IMR-90 (cell line): ENCODE measurements at regions not wholly inside any gene's neighbourhood (a gene's known extent, or its start where the extent isn't known, plus 50 kb on each side); places are given as distances from the start of the nearest gene placed in this dataset.

Experiments
- ATAC-seq: fragments of 200-7000 bp; cut with Tn5 transposase; 2 replicates; pipeline ENCODE4 v1.9.1; 2020; ENCODE audit warnings: low read depth, mild to moderate bottlenecking, moderate library complexity
- BruUV-seq: library from RNA; stranded (reverse); fragments of 400-500 nt; replicated peaks from 2 replicates; lab custom pipeline; 2021; lab: Mats Ljungman, UMichigan
- CTCF ChIA-PET: fragments of 300-600 bp; formaldehyde crosslinking; extraction: SDS; loops from one replicate; lab custom pipeline; 2021; ENCODE audit warnings: antibody characterized with exemption; lab: Yijun Ruan, JAX
- POLR2A ChIA-PET: fragments of 300-600 bp; sonication (Branson Sonifier 250); formaldehyde crosslinking; loops from one replicate; lab custom pipeline; 2022; ENCODE audit warnings: antibody characterized with exemption; ENCODE audit not compliant: unreplicated experiment; lab: Charles Lee
- DNase-seq: peaks from one replicate; pipeline ENCODE4 v3.0.0; 2013
- H2AFZ ChIP-seq: replicated peaks from 2 replicates; pipeline ENCODE3; 2013; ENCODE audit warnings: low read length, mild to moderate bottlenecking; ENCODE audit not compliant: poor library complexity
- H2AK5ac ChIP-seq: 2 replicates; pipeline ENCODE4 v1.6.1; 2013; ENCODE audit warnings: low read depth, low read length, inconsistent platforms
- H2AK9ac ChIP-seq: replicated peaks from 2 replicates; pipeline ENCODE3; 2013; ENCODE audit warnings: mild to moderate bottlenecking, low read depth, low read length, moderate library complexity; ENCODE audit not compliant: poor library complexity
- H2BK120ac ChIP-seq: 2 replicates; pipeline ENCODE4 v1.6.1; 2013; ENCODE audit warnings: low read depth, low read length, inconsistent platforms
- H2BK15ac ChIP-seq: 3 replicates; pipeline ENCODE4 v1.6.1; 2013; ENCODE audit warnings: low read depth, low read length, inconsistent platforms
- H2BK20ac ChIP-seq: 2 replicates; pipeline ENCODE4 v1.6.1; 2013; ENCODE audit warnings: low read depth, mild to moderate bottlenecking, inconsistent platforms, low read length, moderate library complexity
- H2BK5ac ChIP-seq: 2 replicates; pipeline ENCODE4 v1.6.1; 2013; ENCODE audit warnings: mild to moderate bottlenecking, low read depth, low read length, inconsistent platforms; ENCODE audit not compliant: poor library complexity, severe bottlenecking
- H3K14ac ChIP-seq: replicated peaks from 2 replicates; pipeline ENCODE4 v1.6.1; 2013; ENCODE audit warnings: low read depth, low read length, inconsistent platforms
- H3K18ac ChIP-seq: 2 replicates; pipeline ENCODE4 v1.6.1; 2013; ENCODE audit warnings: low read depth, low read length, control low read depth
- H3K23ac ChIP-seq: 2 replicates; pipeline ENCODE4 v1.6.1; 2013; ENCODE audit warnings: low read depth, low read length, inconsistent platforms
- H3K27ac ChIP-seq: 2 replicates; pipeline ENCODE4 v1.5.1; 2013; ENCODE audit warnings: mild to moderate bottlenecking, control low read depth, low read length; ENCODE audit not compliant: insufficient read depth
- H3K27me3 ChIP-seq: 2 replicates; pipeline ENCODE4 v1.6.1; 2013; ENCODE audit warnings: low read length; ENCODE audit not compliant: control insufficient read depth, insufficient read depth
- H3K36me3 ChIP-seq: 2 replicates; pipeline ENCODE4 v1.6.1; 2013; ENCODE audit warnings: low read length, mixed read lengths; ENCODE audit not compliant: control insufficient read depth, insufficient read depth
- H3K4ac ChIP-seq: 2 replicates; pipeline ENCODE4 v1.6.1; 2013; ENCODE audit warnings: low read depth, low read length, inconsistent platforms
- H3K4me1 ChIP-seq: 2 replicates; pipeline ENCODE4 v1.6.1; 2013; ENCODE audit warnings: low read length, mixed read lengths; ENCODE audit not compliant: control insufficient read depth, insufficient read depth
- H3K4me2 ChIP-seq: 2 replicates; pipeline ENCODE4 v1.6.1; 2013; ENCODE audit warnings: low read depth, mild to moderate bottlenecking, control low read depth, low read length, moderate library complexity
- H3K4me3 ChIP-seq: 2 replicates; pipeline ENCODE4 v1.5.1; 2013; ENCODE audit warnings: low read depth, mild to moderate bottlenecking, control low read depth, low read length, moderate library complexity; ENCODE audit not compliant: insufficient read depth
- H3K56ac ChIP-seq: 2 replicates; pipeline ENCODE4 v1.6.1; 2013; ENCODE audit warnings: low read length, inconsistent platforms; ENCODE audit not compliant: insufficient read depth; ENCODE audit errors: extremely low read depth
- H3K79me1 ChIP-seq, 2 experiments: 2 replicates each; pipeline ENCODE4 v1.6.1; 2013; ENCODE audit warnings: low read length in 2 of 2, inconsistent platforms in 1 of 2, low read depth in 1 of 2
- H3K9ac ChIP-seq: 2 replicates; pipeline ENCODE4 v1.6.1; 2013; ENCODE audit warnings: low read depth, low read length, control low read depth
- H3K9me1 ChIP-seq: 2 replicates; pipeline ENCODE4 v1.6.1; 2013; ENCODE audit warnings: low read length, inconsistent platforms; ENCODE audit not compliant: insufficient read depth
- H3K9me3 ChIP-seq: 2 replicates; pipeline ENCODE4 v1.6.1; 2013; ENCODE audit warnings: low read length; ENCODE audit not compliant: control insufficient read depth, insufficient read depth
- H4K20me1 ChIP-seq: 2 replicates; pipeline ENCODE4 v1.6.1; 2013; ENCODE audit warnings: low read length, inconsistent platforms; ENCODE audit not compliant: insufficient read depth
- H4K5ac ChIP-seq: 2 replicates; pipeline ENCODE4 v1.6.1; 2013; ENCODE audit warnings: mild to moderate bottlenecking, low read depth, low read length, control low read depth
- H4K8ac ChIP-seq, 2 experiments: 2 replicates each; pipeline ENCODE4 v1.6.1; 2013; ENCODE audit warnings: low read depth in 2 of 2, low read length in 2 of 2, control low read depth in 1 of 2, inconsistent platforms in 1 of 2
- H4K91ac ChIP-seq: 2 replicates; pipeline ENCODE4 v1.6.1; 2013; ENCODE audit warnings: low read depth, low read length, inconsistent platforms; ENCODE audit not compliant: insufficient read depth
- BHLHE40 ChIP-seq: fragments of 150-350 bp; IDR thresholded peaks from 2 replicates; pipeline ENCODE4 v1.6.1; 2016; ENCODE audit warnings: mild to moderate bottlenecking, low read depth, low read length
- CEBPB ChIP-seq: IDR thresholded peaks from 2 replicates; pipeline ENCODE4 v1.6.1; 2012; ENCODE audit warnings: low read depth, low read length, improper control_type of control experiment
- CHD1 ChIP-seq: IDR thresholded peaks from 2 replicates; pipeline ENCODE4 v1.6.1; 2012; ENCODE audit warnings: low read depth, low read length, improper control_type of control experiment
- CTCF ChIP-seq: conservative IDR thresholded peaks from 2 replicates; pipeline ENCODE4 v1.5.1; 2012; ENCODE audit warnings: mild to moderate bottlenecking, low read depth, low read length, improper control_type of control experiment
- ELK1 ChIP-seq: fragments of 150-350 bp; IDR thresholded peaks from 2 replicates; pipeline ENCODE4 v1.6.1; 2016; ENCODE audit warnings: low read depth, mild to moderate bottlenecking, low read length, moderate library complexity, borderline replicate concordance
- FOS ChIP-seq: fragments of 150-350 bp; IDR thresholded peaks from 2 replicates; pipeline ENCODE4 v1.6.1; 2016; ENCODE audit warnings: low read depth, low read length
- MAFK ChIP-seq: IDR thresholded peaks from 2 replicates; pipeline ENCODE4 v1.6.1; 2012; ENCODE audit warnings: low read depth, low read length, improper control_type of control experiment
- MAZ ChIP-seq: IDR thresholded peaks from 2 replicates; pipeline ENCODE4 v1.6.1; 2012; ENCODE audit warnings: low read depth, mild to moderate bottlenecking, low read length, improper control_type of control experiment, moderate library complexity, borderline replicate concordance
- MXI1 ChIP-seq: IDR thresholded peaks from 2 replicates; pipeline ENCODE4 v1.6.1; 2012; ENCODE audit warnings: low read depth, mild to moderate bottlenecking, low read length, moderate library complexity, borderline replicate concordance
- NFE2L2 ChIP-seq: fragments of 150-350 bp; IDR thresholded peaks from 2 replicates; pipeline ENCODE4 v1.6.1; 2016; ENCODE audit warnings: low read depth, mild to moderate bottlenecking, low read length
- POLR2A ChIP-seq: IDR thresholded peaks from 2 replicates; pipeline ENCODE4 v1.6.1; 2012; ENCODE audit warnings: mild to moderate bottlenecking, low read depth, low read length
- RAD21 ChIP-seq: IDR thresholded peaks from 2 replicates; pipeline ENCODE4 v1.6.1; 2012; ENCODE audit warnings: low read length, improper control_type of control experiment
- RCOR1 ChIP-seq: IDR thresholded peaks from 2 replicates; pipeline ENCODE4 v1.6.1; 2012; ENCODE audit warnings: mild to moderate bottlenecking, low read length, improper control_type of control experiment; ENCODE audit not compliant: insufficient replicate concordance
- RFX5 ChIP-seq: IDR thresholded peaks from 2 replicates; pipeline ENCODE4 v1.8.0; 2012; ENCODE audit warnings: low read depth, mild to moderate bottlenecking, low read length, moderate library complexity
- SMC3 ChIP-seq: fragments of 150-350 bp; IDR thresholded peaks from 2 replicates; pipeline ENCODE4 v1.6.1; 2016; ENCODE audit warnings: low read depth, mild to moderate bottlenecking, antibody characterized with exemption, low read length, moderate library complexity
- USF2 ChIP-seq: fragments of 150-350 bp; IDR thresholded peaks from 2 replicates; pipeline ENCODE4 v1.6.1; 2017; ENCODE audit warnings: mild to moderate bottlenecking, antibody characterized with exemption, low read length, low read depth
- WGBS, 2 experiments: methylation state at CpG; one replicate each; pipeline versions ENCODE4 v1.1.5 to v1.1.7; 2013; ENCODE audit warnings: missing lambda C conversion rate in 2 of 2; ENCODE audit not compliant: insufficient read length in 1 of 2; ENCODE audit errors: extremely low coverage in 2 of 2; 5-methylcytosine and 5-hydroxymethylcytosine counted together
- dilution Hi-C: fragments of 300-500 bp; cut with HindIII; formaldehyde crosslinking; loops from one replicate; pipeline ENCODE4 v1.14.3; 2018; ENCODE audit warnings: low sequenced_read_pairs; ENCODE audit not compliant: unreplicated experiment
- in situ Hi-C: fragments of 300-500 bp; cut with MboI; formaldehyde crosslinking; loops from 3 replicates; pipeline ENCODE4 v1.14.3; 2019; ENCODE audit warnings: low sequenced_read_pairs, inconsistent platforms, mixed read lengths
- intact Hi-C: fragments of 100-400 bp; cut with micrococcal nuclease; formaldehyde crosslinking; loops from 2 replicates; pipeline ENCODE4 v1.10.0; 2022

- H3K9me3 ChIP-seq = no peaks in the 10 kb centered on the region
- no peak overlapping the region for H2AK5ac ChIP-seq
- POLR2A ChIA-PET = no interaction called here
- no CpG with 5 or more reads among the region's 2 CpGs for WGBS, 2 experiments
- H3K27ac ChIP-seq = no peak overlapping the region
- H2AFZ ChIP-seq = no peak overlapping the region
- H3K27me3 ChIP-seq = no peaks in the 10 kb centered on the region
- no peak for TF ChIP-seq BHLHE40
- TF ChIP-seq CTCF = no peak
- TF ChIP-seq MAFK = no peak
- no peak for TF ChIP-seq ELK1
- TF ChIP-seq RAD21 = no peak
- no peak for TF ChIP-seq RFX5
- no peak for TF ChIP-seq CHD1
- TF ChIP-seq RCOR1 = no peak
- TF ChIP-seq NFE2L2 = no peak
- TF ChIP-seq CEBPB = no peak
- TF ChIP-seq FOS = no peak
- TF ChIP-seq MAZ = no peak
- no peak for TF ChIP-seq MXI1
- TF ChIP-seq SMC3 = no peak
- no peak for TF ChIP-seq POLR2A
- no peak for TF ChIP-seq USF2
- no peaks in the 10 kb centered on the region for H4K20me1 ChIP-seq
- no peak overlapping the region for H3K56ac ChIP-seq
- H3K4me3 ChIP-seq = no peak overlapping the region
- no peak overlapping the region for H3K14ac ChIP-seq
- no peaks in the 10 kb centered on the region for H3K79me1 ChIP-seq
- H3K9ac ChIP-seq = no peak overlapping the region
- H3K9me1 ChIP-seq = no peaks in the 10 kb centered on the region
- no peak overlapping the region for H4K8ac ChIP-seq
- ATAC-seq (no peak), DNase-seq (no peak)
- H3K4me1 ChIP-seq = peaks cover 2% of the 10 kb centered on the region; the same call in 1 of the 2 replicates
- intact Hi-C loops = no loop called here
- no TSS peak for BruUV-seq
- no peak overlapping the region for H3K4ac ChIP-seq
- dilution Hi-C loops = loop anchor here (25.0 kb wide), 1 partner anchor 352 kb away; no protein-coding TSS in a partner anchor
- CTCF ChIA-PET = interaction anchor here (0.9 kb wide), 1 partner anchor 14 kb away, joined by 3 read pairs; no protein-coding TSS in a partner anchor
- H2BK120ac ChIP-seq = no peak overlapping the region
- no peak overlapping the region for H3K4me2 ChIP-seq
- no peak overlapping the region for H4K91ac ChIP-seq
- H3K18ac ChIP-seq = no peak overlapping the region
- H2BK15ac ChIP-seq = no peak overlapping the region; the same call in 2 of the 3 replicates
- no peak overlapping the region for H2BK20ac ChIP-seq
- H3K36me3 ChIP-seq = no peaks in the 10 kb centered on the region
- H4K5ac ChIP-seq = no peak overlapping the region
- no peak overlapping the region for H3K23ac ChIP-seq
- no peak overlapping the region for H2AK9ac ChIP-seq
- in situ Hi-C loops = no loop called here
- no peak overlapping the region for H2BK5ac ChIP-seq
Measured at GRCh38 chr12:91339106-91339505, 156.5 kb upstream of the DCN start.
